ENCODE measurements at regions not wholly inside any gene's neighbourhood (a gene's known extent, or its start where the extent isn't known, plus 50 kb on each side); places are given as distances from the start of the nearest gene placed in this dataset.

DNA sequence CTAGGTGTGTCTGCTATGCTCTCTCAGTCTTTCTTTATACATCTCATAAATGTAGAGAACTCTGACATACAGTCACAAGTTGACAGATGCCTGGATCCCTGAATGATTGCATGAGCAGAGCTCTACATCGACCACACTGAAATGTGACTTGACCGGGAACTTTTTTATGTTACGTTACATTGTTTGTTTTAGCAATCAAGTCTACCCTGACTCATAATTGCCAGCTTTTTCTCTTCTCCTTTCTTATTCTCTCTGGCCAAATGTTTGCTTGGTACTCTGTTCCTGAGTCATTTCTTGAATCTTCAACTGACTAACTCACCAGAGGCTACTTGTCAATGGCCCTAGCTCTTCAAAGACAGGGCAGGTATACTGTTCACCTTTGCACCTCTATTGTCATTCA, 213.6 kb upstream of the DTNBP1 start:
- DNase-seq (ENCODE audit: low read depth), result peak; percentile 64

DNA sequence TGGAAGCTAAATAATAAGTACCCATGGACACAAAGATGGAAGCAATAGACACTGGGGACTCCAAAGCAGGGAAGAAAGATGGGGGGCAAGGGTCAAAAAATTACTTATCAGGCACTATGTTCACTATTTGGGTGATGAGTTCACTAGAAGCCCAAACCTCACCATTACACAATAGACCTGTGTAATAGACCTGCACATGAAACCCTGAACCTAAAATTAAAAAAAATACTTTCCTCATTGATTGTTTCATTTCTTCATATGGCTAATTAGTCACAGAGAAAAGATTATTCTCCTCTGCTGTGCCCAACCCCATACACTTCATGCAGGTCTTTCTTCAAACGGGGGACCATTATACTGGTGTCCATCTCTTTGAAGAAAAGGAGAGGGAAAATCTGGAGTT, 213.0 kb upstream of the DTNBP1 start:
- no peak for DNase-seq (ENCODE audit: low read depth)

DNA sequence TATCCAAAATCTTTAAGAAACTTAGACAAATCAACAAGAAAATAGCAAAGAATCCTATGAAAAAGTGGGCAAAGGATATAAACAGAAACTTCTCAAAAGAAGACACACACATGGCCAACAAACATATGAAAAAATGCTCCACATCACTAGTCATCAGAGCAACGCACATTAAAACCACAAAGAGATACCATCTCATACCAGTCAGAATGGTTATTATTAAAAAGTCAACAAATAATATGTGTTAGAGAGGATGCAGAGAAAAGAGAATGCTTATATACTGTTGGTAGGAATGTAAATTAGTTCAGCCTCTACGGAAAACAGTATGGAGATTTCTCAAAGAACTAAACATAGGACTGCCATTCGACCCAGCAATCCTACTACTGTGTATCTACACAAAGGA, 212.0 kb upstream of the DTNBP1 start:
- DNase-seq (ENCODE audit: low read depth), result peak; percentile 44

DNA sequence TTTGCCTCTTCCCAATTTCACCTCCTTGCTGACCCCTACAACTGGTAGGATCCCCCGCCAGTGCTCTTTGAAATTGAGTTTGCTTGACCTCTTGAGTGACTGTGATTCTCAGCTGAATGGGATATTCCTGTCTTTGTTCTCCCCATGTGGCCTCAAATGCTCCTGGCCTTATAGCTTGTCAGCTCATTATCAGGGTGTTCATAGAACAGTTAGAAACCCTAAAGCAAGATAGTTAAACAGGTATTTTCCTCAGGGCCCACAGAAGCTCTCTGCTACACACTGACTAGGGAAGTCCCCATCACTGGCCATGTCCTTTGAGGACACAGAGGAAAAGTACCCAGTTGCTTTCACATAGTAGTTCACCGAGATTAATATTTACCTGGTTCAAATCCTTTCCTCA, 211.5 kb upstream of the DTNBP1 start:
- DNase-seq (ENCODE audit: low read depth), result no peak

DNA sequence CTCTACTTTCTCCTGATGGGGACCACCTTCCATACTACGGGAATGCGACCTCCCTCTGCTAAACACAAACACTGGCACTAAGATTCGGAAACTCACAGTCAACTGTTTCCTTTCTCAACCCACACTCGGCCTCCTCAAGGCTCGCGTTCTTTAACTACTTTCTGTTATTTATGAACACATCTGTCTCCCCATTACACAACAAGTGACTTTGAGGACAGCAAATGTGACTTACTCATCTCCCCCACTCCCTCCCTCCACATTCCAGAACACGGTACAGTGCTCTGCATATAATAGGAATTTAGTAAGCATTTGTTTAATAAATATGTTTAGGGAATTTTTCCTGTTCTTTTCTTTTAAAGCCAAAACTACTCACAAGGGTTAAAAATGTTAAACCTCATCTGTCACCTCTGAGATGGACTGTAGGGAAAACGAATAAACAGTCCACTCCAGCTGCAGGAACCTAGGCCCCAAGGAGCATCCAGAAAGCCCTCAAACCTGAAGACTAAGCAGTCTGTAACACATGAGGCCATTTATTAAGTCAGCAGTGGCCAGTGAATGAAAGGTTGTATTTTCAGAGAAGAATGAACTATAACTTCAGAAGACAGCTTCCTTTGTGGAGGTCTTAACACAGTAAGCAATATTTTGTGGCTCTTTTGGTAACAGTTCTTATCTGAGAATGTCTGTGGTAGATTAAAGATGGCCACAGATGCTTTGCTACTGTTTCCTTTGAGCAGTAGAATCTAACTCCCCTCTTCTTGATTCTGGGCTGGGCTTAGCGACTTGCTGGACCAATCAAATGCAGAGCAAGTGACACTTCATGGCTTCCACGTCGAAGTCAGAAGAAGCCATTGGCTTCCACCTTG, 209.6 kb upstream of the DTNBP1 start:
- peak; percentile 44 for DNase-seq (ENCODE audit: low read depth)

DNA sequence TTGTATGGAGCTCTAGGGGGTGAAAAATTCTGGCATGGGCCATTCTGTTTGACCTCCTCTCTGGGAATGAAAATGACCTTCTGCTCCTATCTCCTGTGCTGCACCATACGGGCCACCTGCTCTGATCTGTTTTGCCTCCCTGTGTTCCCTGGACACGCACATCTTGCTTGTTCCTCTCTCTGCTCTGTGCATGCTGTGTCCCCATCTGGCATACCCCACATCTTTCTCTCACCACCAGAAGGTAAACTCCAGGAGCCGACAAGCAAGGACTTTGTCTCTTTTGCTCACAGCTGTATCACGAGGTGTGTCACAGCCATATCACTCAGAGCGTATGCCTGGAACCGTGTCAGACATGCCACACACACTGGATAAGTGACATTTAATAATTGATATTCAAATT, 208.4 kb upstream of the DTNBP1 start:
- no peak for DNase-seq (ENCODE audit: low read depth)

DNA sequence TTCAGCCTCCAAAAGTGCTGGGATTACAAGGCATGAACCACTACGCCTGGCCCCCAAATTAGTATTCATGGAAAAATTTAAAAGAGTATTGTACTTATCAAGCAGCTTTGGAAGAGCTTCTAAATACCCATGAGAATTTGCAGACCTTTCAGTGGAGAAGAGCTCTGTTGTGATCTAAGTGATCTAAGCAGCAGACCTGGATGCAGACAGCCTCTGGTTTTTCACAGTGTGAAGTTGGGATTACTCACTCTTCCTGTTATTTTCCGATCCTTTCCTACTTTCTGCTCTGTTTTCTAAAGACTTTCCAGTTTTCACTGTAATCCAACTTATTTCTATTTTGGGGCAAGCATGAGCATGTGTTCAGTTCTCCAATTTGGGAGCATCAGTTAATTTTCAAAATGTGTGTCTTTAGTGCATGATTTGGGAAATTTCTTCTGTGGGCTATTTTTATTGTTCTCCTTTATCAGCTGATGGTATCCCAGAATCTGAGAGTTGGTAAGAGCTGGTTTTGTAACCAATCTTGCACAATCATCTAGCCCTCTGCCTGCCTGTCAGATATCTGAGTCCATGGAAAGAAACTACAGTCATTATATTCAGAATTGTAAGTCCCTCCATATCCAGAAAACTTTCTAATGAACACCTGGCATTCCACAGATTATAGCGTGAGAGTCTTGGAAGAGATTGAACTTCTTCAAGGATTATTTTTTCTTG, 207.7 kb upstream of the DTNBP1 start:
- peak; percentile 22 for DNase-seq (ENCODE audit: low read depth)

DNA sequence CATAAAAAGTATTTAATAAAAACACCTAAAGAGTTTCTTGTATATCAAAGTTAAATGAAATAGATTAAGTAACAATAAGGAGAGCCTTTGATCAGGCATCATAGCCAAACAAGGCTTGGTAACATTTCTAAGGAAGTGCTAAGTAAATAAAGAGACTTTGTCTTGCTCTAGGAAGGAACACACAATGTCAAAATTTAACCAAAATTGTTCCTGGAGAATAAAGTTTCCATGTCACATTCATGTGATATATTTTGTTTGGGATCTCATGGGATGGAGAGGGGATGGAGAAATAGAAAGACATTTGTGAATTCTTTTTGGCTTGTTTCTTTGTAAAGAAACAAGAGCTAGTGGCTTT, 201.9 kb upstream of the DTNBP1 start:
- no peak for DNase-seq (ENCODE audit: low read depth)

DNA sequence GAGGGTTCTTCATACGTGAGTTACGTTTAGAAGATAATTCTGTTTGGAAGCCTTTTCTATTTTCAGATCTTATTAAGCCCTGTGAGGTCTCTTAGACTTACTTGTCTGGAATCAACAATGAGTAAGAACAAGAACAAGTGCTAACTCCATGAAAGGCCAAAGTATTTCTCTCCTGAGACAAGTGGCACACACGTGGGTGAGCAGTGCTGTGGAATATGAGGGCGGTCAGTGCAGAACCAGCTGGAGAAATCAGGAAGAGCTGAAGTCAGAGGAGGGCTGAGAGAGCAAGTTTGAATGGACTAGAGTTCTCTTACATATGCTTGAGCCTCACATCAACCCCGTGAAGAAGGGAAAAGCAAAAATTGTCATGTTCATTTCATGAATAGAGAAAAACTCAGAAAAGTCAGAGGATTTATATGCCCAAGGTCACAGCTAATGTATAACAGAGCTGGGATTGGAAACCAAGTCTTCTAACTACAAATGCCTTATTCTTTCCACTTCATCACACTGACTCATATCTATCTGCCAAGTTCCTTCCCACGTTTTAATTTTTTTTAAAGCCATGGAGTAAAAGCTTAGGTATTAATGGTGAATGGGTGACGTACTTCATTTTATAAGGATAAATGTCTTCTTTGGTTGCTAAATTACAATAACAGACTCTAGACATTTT, 201.3 kb upstream of the DTNBP1 start:
- peak; percentile 9 for DNase-seq (ENCODE audit: low read depth)

DNA sequence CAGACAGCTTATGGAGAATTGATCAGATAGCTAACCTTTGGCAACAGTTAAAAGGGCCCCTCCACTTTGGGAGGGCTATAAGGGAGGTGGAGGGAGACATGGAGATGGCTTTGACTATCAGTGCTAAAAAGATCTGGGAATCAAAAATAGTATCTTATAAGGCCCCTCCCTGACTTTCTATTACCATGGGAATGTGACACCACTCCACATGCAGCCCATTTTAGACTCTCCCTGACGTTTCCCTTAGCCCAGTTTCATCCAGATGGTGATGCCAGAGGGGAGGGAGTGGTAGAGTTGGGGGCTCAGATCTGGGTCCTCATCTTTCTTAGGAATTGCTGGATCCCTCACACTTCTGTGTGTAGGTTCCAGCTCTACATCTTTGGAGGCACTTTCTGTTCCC, 200.0 kb upstream of the DTNBP1 start:
- no peak for DNase-seq (ENCODE audit: low read depth)

DNA sequence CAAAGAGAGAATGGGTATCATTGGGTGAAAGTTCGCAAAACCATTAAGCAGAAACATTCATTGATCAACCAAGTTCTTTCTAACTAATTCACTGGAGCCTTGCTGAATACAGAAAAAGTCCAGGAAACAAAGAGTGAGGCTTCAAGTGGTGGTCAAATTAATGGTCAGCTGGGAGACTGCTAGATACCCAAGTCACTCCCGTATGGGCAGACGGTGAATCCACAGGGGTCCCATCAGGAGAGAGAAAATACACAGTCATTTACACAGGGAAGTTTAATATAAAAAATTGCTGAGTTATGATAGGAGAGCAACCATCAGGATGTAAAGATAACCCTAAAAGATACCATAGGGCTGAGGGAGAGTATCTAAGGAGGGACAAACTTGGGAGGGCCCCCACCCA, 198.7 kb upstream of the DTNBP1 start:
- no peak for DNase-seq (ENCODE audit: low read depth)

DNA sequence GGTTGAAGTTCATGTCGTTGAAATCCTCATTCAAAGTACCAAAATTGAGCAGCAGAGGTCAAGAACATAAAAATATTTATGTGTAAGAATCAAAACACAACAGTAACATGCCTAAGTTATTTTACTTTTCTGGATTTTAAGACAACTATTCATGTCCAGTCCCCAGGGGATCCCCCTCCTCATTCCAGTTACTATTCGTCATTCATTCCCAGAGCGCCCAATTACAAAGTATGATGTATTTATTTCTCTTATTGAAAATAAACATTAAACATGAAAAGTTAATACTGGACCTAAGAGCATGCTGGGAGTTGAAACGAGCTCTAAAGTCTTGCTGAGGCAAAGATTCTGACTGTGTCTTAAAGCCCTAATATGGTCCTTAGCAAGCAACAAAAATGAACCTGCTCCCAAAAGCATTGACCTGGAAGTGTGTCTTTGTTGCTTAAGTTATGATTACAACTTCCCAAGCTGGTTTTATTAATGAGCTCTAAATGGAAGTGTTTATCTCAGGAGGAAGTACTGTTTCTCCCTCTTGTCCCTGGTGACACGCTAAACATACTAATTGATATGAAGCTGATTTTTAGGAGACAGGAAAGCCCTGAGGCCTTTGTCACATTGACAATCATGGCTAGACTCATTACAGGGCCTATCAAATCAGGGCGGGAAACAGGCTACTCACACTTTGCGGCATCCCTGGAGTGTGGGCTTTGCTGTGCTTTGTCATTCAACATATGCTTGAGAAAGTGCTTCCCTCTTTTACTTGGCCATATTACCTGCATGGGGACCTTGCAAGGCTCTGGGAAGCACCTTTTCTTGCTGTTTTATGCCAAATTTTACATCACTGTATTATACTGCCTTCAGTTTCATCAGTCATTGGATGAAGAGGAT, 192.2 kb upstream of the DTNBP1 start:
- no peak for DNase-seq (ENCODE audit: low read depth)

DNA sequence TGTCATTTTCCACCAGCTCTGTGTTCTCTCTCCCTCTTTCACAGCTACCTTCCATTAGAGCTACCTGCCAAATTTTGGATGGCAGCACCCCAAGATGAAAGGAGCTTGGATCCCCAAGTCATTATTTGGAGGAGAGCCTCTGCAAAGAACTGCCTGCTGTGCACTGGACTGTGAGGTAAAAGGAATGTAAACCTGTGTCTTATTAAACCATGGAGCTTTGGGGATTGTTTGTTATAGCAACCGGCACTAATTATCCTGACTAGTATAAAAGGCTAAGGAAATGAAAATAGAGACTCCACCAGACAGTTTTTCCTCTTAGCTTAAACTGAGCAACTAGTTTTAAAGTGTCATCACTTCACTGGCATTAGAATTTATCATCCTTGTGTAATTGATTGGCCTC, 191.6 kb upstream of the DTNBP1 start:
- no peak for DNase-seq (ENCODE audit: low read depth)

DNA sequence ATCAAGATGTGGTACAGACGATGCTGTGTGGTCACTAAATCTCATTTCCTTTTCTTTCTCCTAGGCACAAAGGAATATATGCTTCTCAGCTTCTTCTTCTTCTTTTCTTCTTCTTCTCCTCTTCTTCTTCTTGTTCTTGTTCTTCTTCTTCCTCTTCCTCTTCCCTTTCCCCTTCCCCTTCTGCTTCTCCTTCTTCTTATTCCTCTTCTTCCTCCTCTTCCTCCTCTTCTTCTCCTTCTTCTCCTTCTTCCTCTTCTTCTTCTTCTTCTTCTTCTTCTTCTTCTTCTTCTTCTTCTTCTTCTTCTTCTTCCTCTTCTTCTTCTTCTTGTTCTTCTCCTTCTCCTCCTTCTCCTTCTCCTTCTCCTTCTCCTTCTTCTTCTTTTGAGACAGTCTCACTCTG, 190.4 kb upstream of the DTNBP1 start:
- DNase-seq (ENCODE audit: low read depth), result no peak

DNA sequence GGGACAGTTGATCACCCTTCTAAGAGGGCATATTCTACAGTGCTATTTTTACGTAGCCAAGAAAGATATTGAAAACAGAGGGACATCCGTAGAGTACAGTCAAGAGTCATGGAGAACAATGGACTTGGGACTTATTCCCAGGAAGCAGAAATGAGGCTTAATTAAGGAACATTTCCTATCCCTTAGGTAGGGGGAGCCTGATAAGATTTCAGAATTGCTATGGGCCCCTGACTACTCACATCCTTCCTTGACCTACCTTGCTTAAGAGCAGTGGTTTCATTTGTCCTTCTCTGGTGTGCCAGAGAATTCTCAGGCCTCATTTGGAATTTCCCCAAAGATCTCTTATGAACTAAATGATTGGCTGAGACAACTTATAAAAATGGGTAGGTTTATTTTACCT, 189.5 kb upstream of the DTNBP1 start:
- no peak for DNase-seq (ENCODE audit: low read depth)

DNA sequence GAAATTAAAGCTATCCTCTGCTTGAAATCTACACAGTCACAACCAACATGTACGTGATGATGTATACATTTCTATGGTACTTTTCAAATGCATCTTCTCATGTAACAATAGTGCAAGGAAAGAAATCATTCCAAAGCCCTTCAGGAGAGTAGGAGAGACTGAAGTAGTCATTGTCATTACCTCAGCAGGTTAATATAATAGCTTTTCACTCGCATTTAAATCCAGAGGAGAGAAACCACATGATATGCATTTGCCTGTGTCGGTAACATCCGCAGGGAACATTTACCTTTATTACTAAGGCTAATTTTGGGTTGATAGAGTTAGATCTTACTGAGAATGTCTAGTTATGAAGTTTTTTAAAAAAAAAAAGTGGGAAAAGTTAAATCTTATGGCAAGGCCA, 186.6 kb upstream of the DTNBP1 start:
- DNase-seq (ENCODE audit: low read depth), result no peak

DNA sequence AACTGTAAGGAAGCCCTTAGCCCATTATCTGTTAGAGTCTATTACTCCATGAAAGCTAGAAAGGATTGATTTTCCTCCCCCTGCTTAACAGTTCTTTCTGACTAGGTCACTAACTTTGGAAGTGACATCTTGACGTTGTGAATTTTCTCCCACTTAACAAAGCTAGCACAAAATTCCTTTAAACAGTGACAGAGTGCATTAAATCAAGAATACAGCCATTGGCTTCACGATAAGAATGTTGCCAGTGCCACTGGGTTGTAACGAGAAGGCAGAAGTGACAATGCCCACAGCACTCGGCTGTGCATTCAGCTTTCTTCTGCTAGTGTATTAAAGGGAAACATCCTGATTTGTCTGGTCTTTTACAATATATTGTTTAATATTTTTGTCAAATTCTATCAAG, 182.7 kb upstream of the DTNBP1 start:
- DNase-seq (ENCODE audit: low read depth), result no peak

DNA sequence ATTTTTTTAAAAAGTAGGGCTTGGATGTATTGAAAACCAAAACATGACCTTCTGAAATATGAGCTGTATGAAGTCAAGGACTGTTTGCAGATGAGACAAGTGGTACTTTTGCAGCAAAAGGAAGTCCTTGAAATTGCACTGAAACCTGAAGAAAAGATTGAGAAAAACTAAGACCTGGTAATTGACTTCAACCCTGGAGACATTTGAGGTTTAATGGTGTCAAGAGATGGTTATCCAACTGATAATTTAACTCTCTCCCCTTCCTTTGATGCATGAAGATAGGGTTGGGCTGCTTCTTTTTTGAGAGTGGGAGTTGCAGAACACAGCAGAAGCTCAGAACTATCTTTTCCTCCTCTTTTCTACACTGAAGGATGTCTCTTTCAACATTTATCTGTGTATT, 180.9 kb upstream of the DTNBP1 start:
- no peak for DNase-seq (ENCODE audit: low read depth)

DNA sequence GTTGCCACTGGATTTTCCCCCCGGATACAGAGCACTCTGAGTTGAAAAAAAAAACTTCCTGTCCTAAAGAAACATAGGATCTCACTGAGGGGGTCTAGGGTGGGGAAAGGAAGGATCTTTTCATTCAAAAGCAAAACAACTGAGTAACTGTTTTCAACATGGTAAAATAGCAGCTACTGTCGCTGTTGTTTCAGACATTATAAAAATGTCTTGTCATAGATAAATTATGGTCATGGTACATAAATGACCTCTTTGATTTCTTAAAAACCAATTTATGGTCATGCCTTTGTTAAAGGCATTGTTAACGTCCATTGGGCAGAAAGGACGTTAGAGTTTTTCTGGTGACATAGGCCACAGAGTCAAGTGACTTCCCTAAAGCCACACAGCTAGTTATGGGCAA, 180.4 kb upstream of the DTNBP1 start:
- no peak for DNase-seq (ENCODE audit: low read depth)

DNA sequence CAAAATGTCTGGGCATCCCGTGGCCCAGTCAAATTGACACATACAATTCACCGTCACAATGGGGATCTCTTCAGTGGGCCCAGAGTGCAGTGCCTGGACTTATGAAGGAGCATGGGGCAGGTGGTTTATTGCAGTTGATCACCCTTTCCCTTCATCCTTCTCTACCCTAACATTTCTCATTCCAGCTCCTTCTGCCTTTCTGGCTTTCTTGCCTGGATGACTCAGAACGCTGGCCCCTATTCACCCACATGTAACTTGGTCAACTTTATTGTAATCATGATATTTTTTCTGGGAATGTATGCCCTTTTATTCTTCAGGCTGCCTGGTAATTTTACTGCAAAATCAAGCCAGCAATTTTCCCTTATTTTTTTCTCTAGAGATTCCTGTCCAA, 179.9 kb upstream of the DTNBP1 start:
- DNase-seq (ENCODE audit: low read depth), result no peak

DNA sequence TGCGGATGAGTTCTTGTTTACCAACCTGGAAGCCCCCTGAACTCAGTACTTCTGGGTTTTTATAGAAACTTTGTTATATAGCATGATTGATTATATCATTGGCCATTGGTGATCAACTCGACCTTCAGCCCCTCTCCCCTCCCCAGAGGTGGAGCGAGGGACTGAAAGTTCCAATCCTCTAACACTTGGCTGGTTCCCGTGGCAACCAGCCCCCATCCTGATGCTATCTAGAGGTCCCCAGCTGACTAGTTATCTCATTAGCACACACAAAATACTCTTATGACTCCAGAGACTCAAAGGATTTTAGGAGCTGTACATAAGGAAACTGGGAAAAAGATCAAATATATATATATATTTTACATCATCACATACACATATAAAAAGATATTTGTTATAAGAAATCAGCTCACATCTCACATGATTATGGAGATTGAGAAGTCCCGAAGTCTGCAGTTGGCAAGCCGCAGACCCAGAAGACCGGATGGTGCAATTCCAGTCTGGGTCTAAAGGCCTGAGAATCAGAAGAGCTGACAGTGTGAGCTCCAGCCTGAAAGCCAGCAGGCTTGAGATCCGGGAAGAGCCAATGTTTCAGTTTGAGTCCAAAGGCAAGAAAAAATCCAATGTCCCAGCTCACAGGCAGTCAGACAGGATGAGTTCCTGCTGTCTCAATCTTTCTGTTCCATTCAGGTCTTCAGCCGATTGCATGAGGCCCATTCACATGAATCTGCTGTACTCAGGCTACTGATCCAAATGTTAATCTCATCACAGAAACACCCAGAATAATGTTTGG, 179.3 kb upstream of the DTNBP1 start:
- DNase-seq (ENCODE audit: low read depth), result no peak
